Tongue (tissue), 1 donor: ENCODE measurements at regions not wholly inside any gene's neighbourhood (a gene's known extent, or its start where the extent isn't known, plus 50 kb on each side); places are given as distances from the start of the nearest gene placed in this dataset.
A peak's percentile ranks its signal among the peaks of the same experiment; 100 is the strongest.

Experiments
- DNase-seq: peaks from one replicate; pipeline ENCODE4 v3.0.0-alpha.2; 2015

DNA sequence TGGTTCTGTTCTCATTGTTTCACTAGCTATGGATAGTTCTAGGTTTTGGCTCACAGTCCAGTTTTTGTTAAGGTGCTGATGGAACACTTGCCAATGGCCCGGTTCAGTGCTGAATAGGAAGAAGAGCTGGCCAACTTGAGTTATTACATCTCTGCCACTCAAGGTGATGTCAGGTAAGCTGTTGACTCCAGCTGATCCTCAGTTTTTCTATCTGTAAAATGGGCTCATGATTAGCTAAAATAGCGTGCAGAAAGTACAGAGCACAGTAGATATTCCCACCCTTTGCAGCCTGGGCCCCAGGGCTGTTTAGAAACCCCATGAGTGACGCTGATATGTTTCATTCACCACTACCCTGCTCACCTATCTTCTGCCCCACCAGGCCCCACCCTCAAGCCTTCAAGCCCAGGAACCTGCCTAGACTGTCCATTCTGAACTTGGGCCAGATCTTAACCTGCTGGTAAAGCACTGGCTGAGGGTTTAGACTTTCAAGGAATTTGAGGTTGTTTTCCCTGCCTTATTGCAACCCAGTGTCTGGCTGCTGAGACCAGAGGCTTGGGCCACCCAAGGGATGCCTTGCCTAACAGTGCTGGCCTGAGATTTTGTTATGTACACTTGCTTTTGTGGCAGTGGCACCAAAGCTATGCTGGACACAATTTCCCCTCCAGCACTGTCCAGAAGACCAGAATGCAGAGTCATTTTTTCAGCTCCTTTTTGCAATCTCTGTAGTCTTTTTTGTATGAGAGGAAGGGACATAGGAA lies 378.2 kb upstream of the ZMIZ1 start:
- DNase-seq: no peak

DNA sequence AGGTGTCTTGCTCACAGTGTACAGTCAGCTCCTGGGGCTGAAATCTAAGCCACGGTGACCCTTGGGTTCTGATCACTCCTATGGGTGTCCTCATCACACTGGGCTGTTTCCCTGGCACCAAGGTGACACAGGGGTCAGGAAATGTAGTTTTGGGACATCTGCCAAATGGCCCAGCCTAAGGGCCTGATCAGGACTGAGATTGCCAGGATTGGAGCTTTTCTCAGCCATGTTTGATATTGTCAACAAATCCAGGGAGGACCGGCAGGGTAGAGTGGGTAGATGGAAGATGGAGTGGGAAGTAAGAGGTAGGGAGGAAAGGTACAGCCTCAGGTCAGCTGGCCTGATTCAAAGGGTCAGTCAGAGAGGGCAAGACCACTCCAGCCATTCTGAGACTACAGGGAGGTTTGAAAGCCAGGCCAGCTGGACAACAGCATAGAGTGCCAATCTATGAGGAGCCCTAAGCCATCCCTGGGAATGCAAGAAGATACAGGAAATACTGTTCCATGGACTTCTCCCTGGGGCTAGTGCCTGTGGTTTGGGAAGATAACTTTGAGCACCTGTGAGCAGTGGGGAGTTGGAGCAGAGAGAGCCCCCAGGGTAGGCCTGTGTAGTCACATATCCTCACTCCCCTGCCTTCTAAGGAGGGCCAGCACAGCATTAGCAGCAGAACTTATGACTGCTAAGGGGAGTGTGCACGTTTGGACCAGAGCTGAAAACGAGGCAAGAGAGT lies 377.3 kb upstream of the ZMIZ1 start:
- DNase-seq: no peak

DNA sequence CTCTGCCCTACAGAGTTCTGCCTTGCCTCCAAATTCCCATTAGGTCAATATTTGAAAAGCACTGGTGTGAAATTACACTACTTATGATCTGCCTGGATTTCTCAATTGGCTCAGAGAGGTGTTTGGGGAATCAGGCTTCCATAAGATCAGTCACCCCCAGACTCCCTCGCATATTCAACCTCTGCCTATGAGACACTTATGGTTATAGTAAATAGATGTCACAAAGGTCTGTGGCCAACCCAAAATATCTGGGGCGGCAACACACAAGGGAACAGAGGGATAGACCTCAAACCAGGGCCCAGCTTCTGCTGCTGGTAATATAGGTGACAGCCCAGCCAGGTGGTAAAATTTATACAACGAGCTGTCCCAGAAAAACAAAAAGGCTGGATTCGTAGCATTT lies 376.7 kb upstream of the ZMIZ1 start:
- DNase-seq: no peak

DNA sequence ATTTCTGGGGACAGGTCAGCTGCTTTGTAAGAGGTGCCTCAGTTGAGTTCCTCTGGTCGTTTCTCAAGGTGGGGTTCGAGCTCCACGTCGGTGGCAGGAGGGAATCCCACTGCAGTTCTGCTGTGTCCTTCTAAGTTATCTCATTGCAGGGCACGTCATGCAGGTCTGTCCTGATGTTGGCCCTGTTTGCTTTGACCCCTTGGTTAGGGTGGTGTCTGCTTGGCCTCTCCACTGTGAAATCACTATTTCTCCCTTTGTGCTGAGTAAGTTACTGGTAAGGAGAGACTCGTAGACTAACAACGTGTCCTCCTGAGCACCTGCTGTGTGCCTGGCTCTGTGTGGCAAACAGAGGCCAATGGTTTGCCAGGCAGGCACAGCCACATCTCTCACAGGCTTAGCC lies 372.9 kb upstream of the ZMIZ1 start:
- DNase-seq: no peak

DNA sequence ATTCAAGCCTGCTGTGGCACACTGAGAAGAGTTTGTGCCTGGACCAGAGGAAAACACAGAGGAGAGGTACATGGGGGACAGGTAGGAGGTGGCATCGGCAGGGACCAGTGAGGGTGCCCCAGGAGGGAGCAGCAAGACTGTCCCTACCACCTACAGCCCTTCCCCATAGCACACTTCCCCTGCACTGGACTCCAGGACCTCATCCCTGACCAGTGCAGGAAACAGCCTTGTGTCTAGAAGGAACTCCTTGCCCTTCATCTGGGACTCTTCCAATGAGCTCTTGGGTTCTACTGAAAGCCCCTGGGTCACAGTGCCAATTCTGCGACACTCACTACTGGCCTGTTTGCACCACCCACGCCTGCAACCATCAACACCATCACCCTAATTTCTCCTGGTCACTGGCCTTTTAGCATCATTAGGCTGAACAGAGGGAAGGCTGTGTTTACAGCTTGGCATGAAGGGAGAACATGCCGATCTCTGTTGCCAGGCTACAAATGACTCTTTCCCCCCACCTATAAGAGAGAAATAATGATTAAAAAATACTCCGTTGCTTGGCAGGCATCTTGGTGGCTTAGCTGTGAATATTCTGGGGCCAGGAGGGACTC lies 371.9 kb upstream of the ZMIZ1 start:
- no peak for DNase-seq

DNA sequence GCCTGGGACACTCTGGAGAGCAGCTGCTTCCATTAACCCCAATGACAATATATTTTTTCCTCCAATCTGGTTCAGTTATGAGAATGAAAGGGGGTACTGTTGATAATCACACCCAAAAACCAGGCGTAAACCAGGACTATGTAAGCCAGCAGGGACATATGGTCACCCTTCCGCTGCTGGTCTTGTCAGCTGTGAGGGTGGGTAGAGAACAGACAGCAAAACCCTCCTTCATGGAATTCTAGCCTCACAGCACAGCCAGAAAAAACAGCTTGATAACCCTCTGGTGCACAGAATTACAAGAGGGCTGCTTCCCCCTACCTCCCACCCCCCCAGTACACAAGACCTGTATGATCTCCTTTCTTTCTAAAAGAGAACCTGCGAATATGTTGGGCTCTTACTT lies 368.8 kb upstream of the ZMIZ1 start:
- DNase-seq: no peak

DNA sequence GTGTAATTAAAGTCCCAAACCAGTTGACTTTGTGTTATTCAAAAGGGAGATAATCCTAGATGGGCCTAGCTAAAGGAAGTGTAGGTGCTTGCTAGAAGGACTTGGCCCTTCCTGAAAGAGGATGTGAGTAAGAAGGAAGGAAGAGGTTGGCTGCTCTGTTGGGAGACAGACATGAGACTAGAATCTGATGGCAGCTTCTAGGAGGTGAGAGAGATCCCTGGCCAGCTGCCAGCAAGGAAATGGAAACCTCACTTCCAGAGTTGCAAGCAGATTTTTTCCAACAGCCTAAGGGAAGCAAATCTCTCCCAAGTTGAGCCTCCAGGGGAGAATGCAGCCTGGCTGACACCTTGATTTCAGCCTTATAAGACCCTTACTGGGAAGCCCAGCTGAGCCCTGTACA lies 368.4 kb upstream of the ZMIZ1 start:
- peak; percentile 56 for DNase-seq

DNA sequence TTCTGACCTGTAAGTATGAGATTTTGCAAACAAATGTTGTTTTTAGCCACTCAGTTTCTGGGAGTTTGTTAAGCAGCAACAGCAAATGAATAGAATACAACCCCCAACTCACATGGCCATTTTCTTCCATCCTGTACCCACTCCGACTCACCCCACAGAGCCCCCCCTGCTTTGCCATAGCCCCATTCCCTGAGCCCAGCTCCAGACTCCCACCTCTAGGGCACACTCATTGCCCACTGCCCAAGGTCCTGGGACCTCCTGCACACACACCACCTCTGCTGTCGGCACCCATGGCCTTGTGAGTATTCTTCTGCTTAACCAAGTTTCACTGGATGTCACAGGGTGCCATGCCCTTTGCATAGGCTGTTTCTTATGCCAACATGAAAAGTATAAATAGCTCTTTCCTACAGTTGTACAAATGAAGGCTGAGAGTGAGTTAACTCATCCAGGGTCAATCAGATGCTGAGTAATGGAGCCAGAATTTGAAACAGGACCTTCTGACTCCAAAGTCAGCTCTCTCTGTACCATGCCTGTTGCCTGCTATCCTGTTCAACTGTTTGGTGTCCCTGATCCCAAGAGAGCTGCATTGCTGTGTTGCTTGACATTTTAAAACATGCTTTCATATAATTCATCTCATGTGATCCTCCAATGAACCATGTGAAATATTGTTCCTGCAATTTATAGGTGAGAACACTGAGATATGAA lies 367.8 kb upstream of the ZMIZ1 start:
- DNase-seq: no peak

DNA sequence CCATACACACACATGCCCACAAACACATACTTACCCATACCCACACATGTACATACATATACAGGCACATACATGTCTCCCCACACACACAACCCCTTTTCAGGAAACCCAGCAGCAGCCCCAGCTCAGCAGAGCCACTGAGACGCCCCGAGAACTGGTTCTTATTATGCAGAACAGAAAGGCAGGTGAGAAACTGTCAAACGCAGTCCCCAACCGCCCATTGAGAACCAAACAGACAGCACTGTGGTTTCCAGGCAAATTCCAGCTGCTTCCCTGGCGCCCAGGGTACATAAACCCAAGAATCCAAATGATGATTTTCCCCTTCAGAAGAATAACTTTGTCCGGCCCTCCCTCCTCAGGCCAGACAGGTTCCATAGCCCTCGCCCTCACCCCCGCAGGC lies 366.6 kb upstream of the ZMIZ1 start:
- no peak for DNase-seq

DNA sequence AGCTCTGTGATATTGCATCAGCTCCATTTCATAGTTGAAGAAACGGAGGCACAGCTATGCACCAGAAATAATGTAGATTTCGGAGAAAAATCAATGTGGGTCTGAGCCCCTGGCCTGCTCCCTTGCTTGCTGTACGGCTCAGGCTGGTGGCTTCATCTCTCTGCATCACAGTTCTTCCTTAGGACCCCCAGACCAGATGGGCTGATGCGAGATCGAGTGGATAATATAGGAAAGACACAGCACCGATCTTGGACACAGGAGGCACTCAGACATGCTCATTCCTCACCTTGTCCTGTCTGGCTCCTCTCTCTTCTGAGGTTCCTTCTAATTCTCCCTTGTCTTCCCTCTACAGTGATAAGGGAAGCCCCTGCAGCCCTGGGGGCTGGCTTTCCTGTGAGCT lies 365.9 kb upstream of the ZMIZ1 start:
- no peak for DNase-seq

DNA sequence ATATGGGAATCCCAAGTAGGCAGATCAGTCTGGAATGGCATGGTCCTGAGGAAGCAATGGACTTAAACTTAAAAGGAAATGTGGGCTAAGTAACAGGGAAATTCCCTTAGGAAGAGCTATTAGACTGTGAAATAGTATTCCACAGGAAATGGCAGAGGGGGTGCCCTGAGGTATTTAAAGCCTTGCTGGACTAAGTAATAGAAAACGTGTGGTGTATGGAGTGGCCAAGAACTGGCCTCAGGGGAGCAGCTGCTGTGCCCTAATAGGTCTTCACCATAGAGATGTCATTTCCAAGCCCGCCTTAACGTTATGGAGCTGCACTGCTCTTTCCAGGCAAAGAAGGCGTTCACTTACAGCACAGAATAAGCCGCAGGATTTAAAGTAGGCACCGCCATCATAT lies 365.2 kb upstream of the ZMIZ1 start:
- DNase-seq: peak; percentile 38

DNA sequence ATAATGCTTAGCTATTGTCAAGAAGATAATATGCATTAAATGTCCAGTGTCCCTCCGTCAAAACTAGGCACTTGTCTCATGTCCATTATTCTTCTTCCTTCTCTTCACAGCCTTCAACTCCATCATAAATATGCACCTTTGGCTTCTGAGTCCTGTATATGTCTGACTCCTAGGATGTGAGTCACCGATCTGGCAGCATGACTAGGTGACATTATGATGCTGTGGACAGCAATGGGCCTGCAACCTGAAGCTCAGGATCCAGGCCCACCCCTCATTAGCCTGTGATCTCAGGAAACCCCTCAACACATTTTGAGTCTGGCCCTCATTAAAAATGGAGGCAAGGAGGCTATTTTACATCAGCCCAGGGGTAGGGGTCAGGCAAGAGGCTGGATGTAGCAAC lies 362.5 kb upstream of the ZMIZ1 start:
- DNase-seq: no peak

DNA sequence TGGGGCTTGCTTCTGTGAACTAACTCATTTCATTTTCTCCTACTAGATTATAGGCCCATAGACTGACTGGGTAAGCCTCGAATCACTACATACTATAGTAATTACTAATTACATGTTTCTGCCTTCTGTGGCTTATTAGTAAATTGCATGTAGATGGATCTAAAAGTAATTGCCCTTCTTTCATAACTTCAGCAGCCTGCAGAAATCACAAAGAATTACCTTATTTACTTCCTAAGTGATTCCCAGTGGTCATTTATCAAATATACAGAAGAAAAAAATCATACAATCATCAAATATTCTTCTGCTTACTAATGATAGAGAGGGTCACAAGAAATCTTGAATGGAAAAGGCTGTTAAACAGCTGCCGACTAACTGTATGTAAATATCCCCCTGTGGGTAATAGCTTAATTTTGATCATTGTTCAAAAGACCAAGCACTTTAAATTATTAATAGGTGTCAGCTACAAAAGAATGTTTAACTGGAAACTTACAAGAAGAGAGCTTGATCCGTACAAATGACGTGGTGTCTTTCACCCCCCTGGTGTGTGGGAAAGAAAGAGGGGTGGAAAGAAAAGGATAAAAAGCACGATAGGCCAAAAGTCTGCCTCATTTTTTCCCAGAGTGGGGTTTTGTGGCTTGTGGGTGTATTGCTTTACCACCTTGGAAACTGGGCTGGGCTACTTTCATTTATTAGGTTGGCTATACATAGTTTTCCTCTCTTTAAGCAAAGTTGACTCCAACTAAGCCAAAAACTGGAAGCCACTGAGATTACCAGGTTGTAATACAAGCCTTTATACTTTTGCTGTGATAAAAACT lies 361.8 kb upstream of the ZMIZ1 start:
- DNase-seq: no peak

DNA sequence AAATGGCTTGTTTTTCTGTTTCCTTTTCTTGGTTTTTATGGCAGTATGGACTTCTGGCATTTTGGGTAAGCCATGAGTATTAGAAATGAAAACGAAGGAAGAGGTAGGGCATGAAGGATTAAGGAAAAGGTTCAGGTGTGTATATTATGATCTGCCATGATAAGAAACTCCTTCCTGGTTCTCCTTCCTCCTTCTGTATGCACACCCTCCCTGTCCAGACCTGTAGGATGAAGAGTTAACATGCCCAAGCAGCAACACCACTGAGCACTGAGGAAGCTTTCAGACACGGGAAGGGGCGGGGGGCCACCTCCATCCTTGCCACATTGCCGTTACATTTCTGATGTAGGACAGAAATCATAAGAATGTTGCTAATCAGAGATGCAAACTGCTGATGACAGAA lies 361.0 kb upstream of the ZMIZ1 start:
- no peak for DNase-seq

DNA sequence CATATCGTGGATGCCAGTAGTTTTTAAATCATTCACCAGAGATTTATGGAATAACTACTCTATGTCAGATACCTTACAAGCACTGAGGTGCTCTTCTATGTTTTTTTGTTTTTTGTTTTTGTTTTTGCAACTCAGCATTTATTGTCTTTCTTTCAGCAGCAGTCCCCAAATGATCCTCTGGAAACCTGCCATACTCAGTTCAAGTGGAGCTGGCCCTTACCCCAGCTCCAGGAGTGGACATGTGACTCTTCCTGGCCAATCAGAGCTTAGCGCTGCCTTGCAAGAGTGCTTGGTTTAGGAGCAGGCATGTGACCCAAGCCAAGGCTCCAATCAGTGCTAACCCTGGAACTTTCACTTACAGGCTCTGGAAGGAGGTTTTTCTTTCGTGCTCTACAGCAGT lies 356.6 kb upstream of the ZMIZ1 start:
- DNase-seq: no peak

DNA sequence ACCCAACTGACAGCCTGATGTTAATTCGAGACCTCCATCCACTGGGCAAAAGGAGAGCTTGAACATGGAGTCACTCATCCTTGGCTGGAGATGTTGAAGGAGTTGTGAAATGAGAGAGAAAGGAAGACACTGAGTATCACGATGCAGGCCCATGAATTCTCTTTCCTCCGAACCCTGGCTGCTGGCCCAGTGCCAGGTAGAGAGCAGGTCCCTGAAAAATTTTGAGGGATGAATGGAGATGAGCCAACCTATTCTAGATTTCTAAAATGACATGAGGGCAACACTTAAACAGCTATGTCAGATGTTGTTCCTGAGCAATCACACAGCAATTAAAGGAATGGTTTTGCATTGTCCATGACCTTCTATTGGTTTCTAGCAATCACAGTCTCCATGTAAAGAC lies 355.1 kb upstream of the ZMIZ1 start:
- DNase-seq: no peak

DNA sequence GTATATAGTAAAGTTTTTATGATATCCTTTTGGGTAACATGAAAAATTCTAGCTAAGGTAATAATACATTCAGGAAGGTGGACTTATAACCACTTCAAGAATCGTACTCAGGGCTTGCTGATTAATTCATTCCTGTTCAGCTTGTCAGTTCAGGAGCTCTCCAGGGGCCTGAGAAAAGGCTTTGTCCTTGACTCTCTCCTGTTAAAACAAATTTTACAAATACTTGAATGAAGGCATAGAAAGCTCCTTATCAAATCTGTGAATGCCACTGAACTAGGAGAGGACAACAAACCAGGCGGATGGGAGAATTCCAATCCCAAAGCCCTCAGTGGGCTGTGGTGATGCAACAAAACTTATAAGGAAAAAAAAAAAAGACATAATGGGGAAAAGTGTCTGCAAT lies 354.5 kb upstream of the ZMIZ1 start:
- DNase-seq: no peak

DNA sequence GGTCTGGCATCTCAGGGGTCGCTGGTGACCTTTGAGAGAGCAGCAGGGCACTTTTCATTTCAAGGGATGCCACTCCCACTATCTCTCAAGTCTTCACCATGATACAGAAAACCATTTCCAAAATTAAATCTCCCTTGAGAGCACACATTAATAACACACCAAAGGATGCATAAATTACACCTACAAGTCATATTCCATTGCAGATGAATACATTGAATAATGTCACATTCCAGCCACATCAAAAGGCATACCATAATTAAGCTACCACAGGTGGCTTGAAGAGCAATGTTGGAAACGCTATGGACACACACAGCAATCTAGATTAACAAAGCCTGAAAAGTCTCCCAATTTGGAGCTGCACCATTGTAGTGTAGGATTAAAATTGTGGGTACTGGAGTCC lies 353.3 kb upstream of the ZMIZ1 start:
- no peak for DNase-seq

DNA sequence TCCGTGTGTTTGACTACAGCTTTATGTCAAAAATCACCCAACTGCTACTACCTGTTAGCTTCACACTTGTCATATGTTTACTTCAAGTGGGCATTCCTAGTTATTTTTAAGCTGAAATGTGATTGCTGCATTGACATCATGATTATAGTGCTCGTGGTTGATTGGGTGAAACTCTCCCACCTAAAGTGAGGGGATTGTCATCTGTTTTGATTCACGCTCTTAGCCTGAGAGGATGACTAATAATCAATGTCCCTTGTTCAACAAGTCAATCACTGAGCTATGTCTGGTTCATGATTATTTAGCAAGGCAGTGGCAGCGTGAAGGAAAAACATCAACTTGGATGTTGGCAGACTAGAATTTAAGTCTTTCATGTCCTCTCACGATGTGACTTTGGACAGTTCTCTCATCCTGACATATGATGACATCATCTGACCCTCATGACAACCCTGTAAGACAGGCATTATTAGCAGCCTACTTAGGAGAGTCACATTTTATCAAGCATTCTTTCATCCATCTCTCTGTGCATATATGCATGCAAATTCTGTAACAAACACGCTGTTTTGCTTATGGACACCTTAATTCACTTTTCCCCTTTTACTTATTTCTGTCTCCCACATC lies 352.6 kb upstream of the ZMIZ1 start:
- DNase-seq: no peak

DNA sequence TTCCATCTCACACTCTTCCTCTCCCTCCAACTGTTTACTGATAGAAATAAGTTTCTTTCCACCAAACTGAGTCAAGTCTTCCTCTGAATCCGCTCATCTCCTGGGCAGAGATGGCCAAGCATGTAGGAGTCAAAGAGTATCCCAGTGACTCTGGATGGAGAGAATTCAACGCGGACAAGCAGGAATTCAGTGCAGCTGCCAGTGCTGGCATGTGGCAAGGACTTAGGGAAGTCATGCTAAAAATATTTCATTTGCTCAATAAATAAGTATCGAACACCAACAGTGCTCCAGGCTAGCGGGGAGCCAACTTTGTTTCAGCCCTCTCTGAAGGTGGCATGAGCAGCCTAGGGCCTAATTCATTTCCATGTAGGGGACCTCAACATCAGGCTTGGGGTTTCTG lies 351.6 kb upstream of the ZMIZ1 start:
- DNase-seq: peak; percentile 58

DNA sequence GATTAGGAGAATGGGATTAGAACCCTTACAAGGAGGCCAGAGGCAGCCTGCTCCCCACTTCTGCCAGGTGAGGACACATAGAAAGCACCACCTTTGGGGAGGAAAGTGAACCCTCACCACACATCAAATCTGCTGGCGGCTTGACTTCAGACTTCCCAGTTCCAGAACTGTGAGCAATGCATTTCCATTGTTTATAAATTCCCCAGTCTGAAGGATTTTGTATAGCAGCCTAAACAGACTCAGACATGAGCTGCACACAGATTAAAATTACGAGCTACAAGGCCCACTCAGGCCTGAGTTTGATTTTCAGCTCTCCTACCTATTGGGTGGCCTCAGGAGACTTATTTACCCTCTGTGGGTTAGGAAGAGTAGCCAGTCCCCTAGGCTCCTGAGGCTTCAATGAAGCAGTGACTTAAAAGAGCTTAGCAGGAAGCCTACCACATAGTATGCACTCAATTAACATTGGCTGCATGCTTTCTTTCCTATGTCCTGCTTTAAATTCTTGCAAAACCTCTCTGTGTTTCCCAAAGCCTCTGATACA lies 350.7 kb upstream of the ZMIZ1 start:
- DNase-seq: peak; percentile 29

DNA sequence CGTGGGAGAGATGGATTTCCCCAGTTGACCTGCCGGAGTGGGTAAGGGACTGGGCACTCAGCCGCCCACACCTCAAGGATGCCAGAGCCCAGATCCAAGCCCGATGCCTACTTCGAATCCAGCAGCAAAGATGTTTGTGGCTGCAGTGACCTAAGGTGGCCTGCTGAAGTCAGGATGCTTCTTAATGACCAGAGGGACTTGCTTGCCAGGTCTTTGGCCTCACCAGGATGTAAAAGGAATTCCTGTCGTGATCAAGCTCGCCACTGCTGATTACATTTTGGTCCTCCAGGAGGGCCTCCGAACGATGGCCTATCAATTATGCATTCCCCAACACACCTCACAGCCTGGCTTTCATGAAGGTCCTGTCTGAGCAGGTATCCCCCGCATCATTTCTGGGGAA lies 349.5 kb upstream of the ZMIZ1 start:
- DNase-seq: no peak
